GM12872 (cell line): ENCODE measurements at regions not wholly inside any gene's neighbourhood (a gene's known extent, or its start where the extent isn't known, plus 50 kb on each side); places are given as distances from the start of the nearest gene placed in this dataset.

Experiments
- TF ChIP-seq, protein P1 (sequence below): IDR thresholded peaks from 3 replicates; pipeline ENCODE4 v1.5.1; 2011; ENCODE audit warnings: low read depth, mild to moderate bottlenecking, low read length, moderate library complexity; ENCODE audit not compliant: insufficient read depth

DNA sequence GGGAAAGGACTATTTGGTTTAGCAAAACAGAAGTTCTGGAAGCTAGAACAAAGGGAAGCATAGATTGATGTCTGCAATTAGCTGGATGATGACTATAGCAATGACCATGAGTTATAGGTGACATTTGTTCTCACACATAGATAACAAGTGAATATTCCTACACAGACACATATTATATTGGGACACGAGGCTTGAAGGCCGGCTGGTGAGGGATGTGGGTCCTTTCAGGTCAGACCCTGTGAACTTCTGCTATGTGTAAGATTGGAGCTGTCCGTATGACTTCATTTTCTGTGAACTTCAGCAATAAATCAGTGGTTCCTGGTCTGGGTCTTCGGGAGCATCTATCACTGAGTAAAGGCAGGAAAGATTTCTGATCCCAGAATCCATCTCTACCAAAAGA, 253.6 kb upstream of the CFAP20DC start:
- TF ChIP-seq, protein P1, sequence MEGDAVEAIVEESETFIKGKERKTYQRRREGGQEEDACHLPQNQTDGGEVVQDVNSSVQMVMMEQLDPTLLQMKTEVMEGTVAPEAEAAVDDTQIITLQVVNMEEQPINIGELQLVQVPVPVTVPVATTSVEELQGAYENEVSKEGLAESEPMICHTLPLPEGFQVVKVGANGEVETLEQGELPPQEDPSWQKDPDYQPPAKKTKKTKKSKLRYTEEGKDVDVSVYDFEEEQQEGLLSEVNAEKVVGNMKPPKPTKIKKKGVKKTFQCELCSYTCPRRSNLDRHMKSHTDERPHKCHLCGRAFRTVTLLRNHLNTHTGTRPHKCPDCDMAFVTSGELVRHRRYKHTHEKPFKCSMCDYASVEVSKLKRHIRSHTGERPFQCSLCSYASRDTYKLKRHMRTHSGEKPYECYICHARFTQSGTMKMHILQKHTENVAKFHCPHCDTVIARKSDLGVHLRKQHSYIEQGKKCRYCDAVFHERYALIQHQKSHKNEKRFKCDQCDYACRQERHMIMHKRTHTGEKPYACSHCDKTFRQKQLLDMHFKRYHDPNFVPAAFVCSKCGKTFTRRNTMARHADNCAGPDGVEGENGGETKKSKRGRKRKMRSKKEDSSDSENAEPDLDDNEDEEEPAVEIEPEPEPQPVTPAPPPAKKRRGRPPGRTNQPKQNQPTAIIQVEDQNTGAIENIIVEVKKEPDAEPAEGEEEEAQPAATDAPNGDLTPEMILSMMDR, result no peak

DNA sequence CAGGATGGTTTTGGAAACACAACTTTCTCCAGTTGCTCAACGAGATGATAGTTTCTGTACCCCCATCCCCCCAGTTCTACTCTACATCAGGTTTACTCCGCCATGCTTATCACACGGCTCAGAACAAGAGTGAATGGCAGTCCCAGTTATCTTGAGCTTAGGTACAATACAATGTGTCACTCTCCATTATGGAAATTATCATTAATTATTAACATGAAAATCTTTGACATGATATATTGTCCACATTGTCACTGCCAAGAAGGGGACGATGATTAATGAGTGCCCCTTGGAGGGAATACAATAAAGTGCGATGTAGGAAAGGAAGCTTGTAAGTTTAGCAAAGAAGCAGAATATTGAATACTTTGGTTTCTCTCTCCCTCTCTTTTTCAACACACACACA, 252.6 kb upstream of the CFAP20DC start:
- TF ChIP-seq, protein P1, result no peak

DNA sequence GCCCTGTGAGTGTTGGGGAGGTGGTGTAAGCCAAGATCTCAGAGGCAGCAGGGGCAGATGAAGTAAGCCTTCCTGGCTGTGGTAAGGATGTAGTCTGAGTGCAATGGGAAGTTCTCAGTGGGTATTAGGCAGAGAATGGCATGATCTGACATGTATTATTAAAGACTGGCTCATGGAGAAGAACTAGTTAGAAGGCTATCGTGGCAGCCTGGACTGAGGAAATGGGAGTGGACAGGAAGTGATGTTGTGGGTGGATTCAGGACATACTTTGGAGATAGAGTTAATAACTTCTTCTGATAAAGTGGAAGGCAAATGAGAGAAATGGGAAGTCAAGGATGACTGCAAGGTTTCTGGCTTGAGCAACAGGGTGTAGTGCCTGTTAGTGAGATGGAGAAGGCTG, 250.9 kb upstream of the CFAP20DC start:
- TF ChIP-seq, protein P1, result no peak

DNA sequence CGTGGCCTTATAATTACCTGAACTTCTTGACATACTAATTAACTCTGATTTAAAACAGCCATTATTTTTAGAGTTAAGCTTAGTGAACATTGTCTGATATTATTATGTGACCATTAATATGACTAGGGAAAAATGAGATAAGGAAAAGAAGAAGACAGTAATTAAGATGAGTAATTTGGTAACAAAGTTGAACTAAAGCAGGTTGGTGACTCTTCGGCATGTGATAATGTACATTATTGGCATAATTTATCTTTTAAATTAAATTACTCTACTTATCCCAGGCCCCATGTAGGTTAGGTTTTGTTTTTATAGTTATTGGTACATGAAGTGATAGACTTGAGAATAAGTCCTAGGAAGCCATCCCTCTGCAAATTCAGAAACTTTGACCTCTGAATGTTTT, 249.7 kb upstream of the CFAP20DC start:
- TF ChIP-seq, protein P1, result no peak

DNA sequence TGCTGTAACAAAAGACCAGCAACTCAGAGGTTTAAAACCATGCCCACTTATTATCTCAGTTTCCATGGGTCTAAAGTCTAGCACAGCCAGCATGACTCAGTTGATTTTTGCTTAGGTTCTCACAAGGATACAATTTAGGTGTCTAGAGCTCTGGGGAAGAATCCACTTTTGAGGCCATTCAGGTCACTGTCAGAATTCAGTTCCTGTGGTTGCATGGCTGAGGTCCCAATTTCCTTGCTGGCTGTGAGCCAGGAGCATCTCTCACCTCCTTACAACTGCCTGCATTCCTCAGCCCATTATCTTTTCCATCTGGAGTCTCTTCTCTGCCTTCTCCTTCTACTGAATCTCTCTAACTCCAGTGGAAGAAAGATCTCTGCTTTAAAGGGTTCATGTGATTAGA, 240.5 kb upstream of the CFAP20DC start:
- TF ChIP-seq, protein P1, result no peak

DNA sequence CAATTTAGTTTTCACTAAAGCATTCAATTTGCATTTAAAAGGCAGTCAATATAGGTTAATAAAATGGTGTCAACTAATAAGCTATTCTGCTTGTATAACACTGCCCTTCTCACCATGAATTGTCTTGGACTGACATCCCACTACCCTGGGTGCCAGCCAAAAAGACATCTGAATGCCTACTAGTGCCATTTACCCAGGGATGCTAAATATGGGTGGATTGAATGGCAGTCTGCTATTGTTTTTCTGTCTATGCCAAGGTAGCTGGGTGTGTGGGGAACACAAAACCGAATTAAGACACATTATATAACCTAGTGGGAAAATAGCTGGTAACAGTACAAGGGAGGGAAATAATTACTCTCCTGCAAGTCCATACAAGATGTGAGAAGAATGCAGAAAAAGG, 240.0 kb upstream of the CFAP20DC start:
- TF ChIP-seq, protein P1, result no peak

DNA sequence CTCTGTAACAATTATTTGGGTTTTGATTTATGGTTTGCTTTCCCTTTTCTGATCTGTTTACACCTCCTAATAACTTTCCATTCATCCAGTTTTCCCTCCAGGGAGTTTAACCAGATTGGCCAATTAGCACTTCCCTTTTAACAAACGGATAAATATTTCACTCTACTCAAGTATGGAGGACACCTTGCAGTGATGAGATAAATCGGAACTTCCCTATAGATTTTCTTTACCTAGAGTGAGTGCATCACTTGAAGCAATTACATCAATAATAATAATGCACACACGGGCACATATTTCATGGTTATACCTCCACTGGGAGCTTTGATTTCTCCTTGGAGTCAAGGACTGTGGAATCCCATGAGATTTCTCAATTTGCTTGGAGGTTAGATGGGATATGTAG, 239.1 kb upstream of the CFAP20DC start:
- TF ChIP-seq, protein P1, result no peak
